CD4-positive, alpha-beta T cell treated with Interleukin-4 for 1 hour (primary cell): ENCODE measurements at regions not wholly inside any gene's neighbourhood (a gene's known extent, or its start where the extent isn't known, plus 50 kb on each side); places are given as distances from the start of the nearest gene placed in this dataset.

Experiments
- DNase-seq, 2 donors: peaks; one replicate each; pipeline ENCODE4 v3.0.0-alpha.2; 2020 to 2022

- DNase-seq: no peak
Measured at GRCh38 chrX:39819921-39820849, 277.6 kb downstream of the BCOR start.

- DNase-seq: peak in 1 of 2 donors; percentile 10
Measured at GRCh38 chrX:39820938-39821708, 276.6 kb downstream of the BCOR start.

- DNase-seq: no peak
Measured at GRCh38 chrX:39821709-39822095, 276.1 kb downstream of the BCOR start.

- DNase-seq: no peak
Measured at GRCh38 chrX:39822133-39822748, 275.5 kb downstream of the BCOR start.

GRCh38 chrX:39823424-39823823 lies 274.3 kb downstream of the BCOR start:
- no peak for DNase-seq

- DNase-seq: no peak
Measured at GRCh38 chrX:39823854-39824253, 273.9 kb downstream of the BCOR start.

GRCh38 chrX:39826813-39827543 lies 270.8 kb downstream of the BCOR start:
- no peak for DNase-seq

- DNase-seq: peak in 1 of 2 donors; percentile 70
Measured at GRCh38 chrX:39827951-39828350, 269.8 kb downstream of the BCOR start.

- DNase-seq: no peak
Measured at GRCh38 chrX:39828971-39829370, 268.8 kb downstream of the BCOR start.

GRCh38 chrX:39829965-39830364 lies 267.8 kb downstream of the BCOR start:
- DNase-seq: no peak

- no peak for DNase-seq
Measured at GRCh38 chrX:39830414-39830813, 267.3 kb downstream of the BCOR start.

GRCh38 chrX:39832211-39832610 lies 265.5 kb downstream of the BCOR start:
- DNase-seq: no peak

- DNase-seq: no peak
Measured at GRCh38 chrX:39834600-39834999, 263.2 kb downstream of the BCOR start.

- DNase-seq: no peak
Measured at GRCh38 chrX:39835241-39835640, 262.5 kb downstream of the BCOR start.

- DNase-seq: no peak
Measured at GRCh38 chrX:39835776-39836175, 262.0 kb downstream of the BCOR start.

- DNase-seq: no peak
Measured at GRCh38 chrX:39836802-39837420, 260.8 kb downstream of the BCOR start.

GRCh38 chrX:39837688-39838087 lies 260.1 kb downstream of the BCOR start:
- no peak for DNase-seq

GRCh38 chrX:39839371-39839770 lies 258.4 kb downstream of the BCOR start:
- no peak for DNase-seq

- DNase-seq: no peak
Measured at GRCh38 chrX:39840133-39840532, 257.6 kb downstream of the BCOR start.

GRCh38 chrX:39840581-39841093 lies 257.1 kb downstream of the BCOR start:
- DNase-seq: no peak

- DNase-seq: no peak
Measured at GRCh38 chrX:39841604-39842003, 256.2 kb downstream of the BCOR start.
